GM12873 (cell line): ENCODE measurements at regions not wholly inside any gene's neighbourhood (a gene's known extent, or its start where the extent isn't known, plus 50 kb on each side); places are given as distances from the start of the nearest gene placed in this dataset.

Experiments used
- TF ChIP-seq, protein P1 (sequence below): IDR thresholded peaks from 2 replicates; pipeline ENCODE4 v1.5.1; 2012; ENCODE audit warnings: low read depth, mild to moderate bottlenecking, moderate library complexity, low read length, control low read depth; ENCODE audit not compliant: insufficient read depth; ENCODE audit errors: missing control alignments

GRCh38 chr16:27650073-27650701 lies 100.2 kb downstream of the KATNIP start:
- TF ChIP-seq, protein P1, sequence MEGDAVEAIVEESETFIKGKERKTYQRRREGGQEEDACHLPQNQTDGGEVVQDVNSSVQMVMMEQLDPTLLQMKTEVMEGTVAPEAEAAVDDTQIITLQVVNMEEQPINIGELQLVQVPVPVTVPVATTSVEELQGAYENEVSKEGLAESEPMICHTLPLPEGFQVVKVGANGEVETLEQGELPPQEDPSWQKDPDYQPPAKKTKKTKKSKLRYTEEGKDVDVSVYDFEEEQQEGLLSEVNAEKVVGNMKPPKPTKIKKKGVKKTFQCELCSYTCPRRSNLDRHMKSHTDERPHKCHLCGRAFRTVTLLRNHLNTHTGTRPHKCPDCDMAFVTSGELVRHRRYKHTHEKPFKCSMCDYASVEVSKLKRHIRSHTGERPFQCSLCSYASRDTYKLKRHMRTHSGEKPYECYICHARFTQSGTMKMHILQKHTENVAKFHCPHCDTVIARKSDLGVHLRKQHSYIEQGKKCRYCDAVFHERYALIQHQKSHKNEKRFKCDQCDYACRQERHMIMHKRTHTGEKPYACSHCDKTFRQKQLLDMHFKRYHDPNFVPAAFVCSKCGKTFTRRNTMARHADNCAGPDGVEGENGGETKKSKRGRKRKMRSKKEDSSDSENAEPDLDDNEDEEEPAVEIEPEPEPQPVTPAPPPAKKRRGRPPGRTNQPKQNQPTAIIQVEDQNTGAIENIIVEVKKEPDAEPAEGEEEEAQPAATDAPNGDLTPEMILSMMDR = no peak

- TF ChIP-seq, protein P1 = no peak
Measured at GRCh38 chr16:27651301-27651700, 101.4 kb downstream of the KATNIP start.

GRCh38 chr16:27657811-27658210 lies 107.9 kb downstream of the KATNIP start:
- TF ChIP-seq, protein P1 = no peak

DNA sequence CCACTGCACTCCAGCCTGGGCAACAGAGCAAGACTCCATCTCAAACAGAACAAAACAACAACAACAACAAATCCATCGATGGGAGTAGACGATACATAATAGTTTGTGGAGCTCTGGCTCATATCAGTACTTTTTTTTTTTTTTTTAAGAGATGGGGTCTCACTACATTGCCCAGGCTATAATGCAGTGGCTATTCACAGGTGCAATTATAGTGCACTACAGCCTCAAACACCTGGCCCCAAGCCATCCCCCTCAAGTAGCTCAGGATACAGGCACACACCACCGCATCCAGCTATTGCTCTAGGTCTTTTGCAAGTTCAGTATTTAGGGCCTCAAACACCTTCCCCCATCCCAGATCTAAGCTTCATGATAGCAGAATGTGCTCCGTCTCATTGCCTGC lies 110.6 kb downstream of the KATNIP start:
- TF ChIP-seq, protein P1 = no peak

DNA sequence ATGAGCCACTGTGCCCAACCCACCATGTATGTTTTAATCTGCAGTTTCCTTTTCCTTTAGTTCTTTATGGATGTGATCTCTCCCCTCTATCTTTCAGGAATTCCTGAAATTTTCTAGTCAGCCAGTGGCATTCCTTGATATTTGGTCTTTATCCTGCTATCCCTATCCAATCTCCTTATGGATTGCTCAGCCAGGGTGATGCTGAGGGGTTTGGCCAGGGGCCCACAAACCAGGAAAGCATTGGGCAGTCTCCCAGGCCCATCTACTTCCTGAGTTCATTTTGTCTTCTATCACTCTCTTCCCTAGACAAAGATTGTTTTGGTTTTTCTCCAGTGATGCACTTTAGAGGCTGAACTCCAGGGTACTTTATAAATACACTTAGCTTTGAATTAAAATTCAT lies 115.9 kb downstream of the KATNIP start:
- TF ChIP-seq, protein P1 = no peak

- TF ChIP-seq, protein P1 = no peak
Measured at GRCh38 chr16:27670071-27670810, 120.3 kb downstream of the KATNIP start.

GRCh38 chr16:27671410-27671809 lies 121.5 kb downstream of the KATNIP start:
- TF ChIP-seq, protein P1 = peak; percentile 21
